GM10266 (cell line): ENCODE measurements at regions not wholly inside any gene's neighbourhood (a gene's known extent, or its start where the extent isn't known, plus 50 kb on each side); places are given as distances from the start of the nearest gene placed in this dataset.
"Not testable (repeated sequence)": the region's sequence is repeated elsewhere in the genome, so short reads cannot be mapped to it uniquely, and the experiment has no call there.

Source experiments
- DNase-seq: peaks from one replicate; pipeline ENCODE4 v3.0.0; 2012; ENCODE audit errors: extremely low spot score
- TF ChIP-seq, protein P1 (sequence below): IDR thresholded peaks from 2 replicates; pipeline ENCODE4 v1.5.1; 2012; ENCODE audit warnings: mild to moderate bottlenecking, low read depth; ENCODE audit not compliant: control insufficient read depth, insufficient read depth; ENCODE audit errors: missing control alignments

DNA sequence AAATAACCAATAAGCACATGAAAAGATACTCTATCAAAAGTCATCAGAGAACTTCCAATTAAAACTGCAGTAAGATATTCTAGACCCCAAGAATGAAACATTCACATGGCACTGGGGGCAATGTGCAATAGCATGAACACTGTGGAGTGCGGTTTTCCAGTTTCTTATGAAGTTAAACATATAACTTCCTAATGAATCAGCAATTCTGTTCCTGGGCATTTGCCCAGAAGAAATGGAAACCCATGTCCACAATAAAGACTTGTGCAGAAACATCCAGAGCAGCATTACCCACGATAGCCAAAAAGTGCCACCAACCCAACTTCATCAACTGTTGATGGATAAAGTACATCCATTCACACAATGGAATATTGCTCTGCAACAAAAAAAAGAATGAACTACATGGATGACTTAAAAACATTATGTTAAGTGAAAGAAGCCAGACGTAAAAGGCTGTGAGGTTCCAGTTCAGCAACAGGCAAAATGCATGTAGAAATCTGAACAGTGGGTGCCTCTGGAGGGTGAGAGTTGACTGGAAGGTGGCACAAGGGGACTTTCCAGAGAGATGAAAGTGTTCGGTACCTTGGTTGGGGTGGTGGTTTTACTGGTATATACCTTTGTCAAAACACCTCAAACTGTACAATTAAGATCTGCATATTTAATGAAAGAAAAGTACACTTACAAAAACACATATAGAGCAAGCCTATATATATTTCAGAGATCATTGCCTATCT is 207.2 kb upstream of the ECI2 start:
- TF ChIP-seq, protein P1, sequence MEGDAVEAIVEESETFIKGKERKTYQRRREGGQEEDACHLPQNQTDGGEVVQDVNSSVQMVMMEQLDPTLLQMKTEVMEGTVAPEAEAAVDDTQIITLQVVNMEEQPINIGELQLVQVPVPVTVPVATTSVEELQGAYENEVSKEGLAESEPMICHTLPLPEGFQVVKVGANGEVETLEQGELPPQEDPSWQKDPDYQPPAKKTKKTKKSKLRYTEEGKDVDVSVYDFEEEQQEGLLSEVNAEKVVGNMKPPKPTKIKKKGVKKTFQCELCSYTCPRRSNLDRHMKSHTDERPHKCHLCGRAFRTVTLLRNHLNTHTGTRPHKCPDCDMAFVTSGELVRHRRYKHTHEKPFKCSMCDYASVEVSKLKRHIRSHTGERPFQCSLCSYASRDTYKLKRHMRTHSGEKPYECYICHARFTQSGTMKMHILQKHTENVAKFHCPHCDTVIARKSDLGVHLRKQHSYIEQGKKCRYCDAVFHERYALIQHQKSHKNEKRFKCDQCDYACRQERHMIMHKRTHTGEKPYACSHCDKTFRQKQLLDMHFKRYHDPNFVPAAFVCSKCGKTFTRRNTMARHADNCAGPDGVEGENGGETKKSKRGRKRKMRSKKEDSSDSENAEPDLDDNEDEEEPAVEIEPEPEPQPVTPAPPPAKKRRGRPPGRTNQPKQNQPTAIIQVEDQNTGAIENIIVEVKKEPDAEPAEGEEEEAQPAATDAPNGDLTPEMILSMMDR = no peak
- no peak for DNase-seq

DNA sequence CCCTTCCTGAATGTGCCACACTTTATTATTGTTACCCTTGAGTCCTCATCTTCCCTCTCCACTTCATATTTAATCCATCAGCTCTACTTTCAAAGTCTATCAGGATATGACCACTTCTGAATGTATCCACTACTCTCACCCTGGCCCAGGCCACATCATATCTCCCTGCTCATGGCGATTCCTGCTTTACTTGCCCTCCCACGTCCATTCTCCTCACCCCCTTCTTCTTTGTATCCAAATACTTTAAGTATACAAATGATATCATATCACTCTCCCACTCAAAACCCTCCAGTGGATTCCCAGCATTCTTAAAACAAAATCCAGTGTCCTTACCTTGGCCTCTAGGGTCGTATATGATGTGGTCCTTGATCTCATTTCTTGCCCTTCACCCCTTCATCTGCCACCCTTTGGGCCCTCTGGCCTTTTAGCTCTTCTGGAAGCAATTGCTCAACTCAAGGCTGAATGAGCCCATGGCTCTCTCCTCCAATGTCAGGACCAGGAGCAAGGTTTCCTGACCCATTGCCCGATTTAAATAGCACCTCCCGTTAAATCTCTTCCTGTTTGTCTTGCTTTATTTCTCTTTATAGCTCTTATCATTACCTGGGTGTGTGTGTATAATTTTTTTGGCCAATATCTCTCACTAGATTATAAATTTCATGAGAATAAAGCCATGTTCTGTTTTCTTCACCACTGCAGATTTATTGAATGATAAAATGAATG is 205.9 kb upstream of the ECI2 start:
- DNase-seq = no peak
- TF ChIP-seq, protein P1 = no peak

DNA sequence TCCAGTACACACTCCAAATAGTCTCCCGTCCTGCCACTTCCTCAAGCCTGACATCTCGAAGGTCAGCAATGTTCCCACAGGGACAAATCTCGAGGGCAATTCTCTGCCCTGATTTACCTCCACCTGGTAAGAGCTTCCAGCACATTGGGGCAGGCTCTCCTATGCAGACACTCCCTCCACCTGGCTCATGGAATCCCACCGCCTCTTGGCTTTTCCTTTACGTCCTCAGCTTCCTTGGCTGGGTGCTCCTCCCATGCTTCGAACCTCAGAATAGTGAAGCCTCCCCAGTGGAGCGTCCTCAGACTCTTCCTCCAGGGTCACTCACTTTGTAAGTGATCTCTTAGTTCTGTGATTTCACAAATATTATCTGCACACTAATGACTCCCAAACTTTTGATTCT is 205.2 kb upstream of the ECI2 start:
- no peak for DNase-seq
- TF ChIP-seq, protein P1 = no peak

DNA sequence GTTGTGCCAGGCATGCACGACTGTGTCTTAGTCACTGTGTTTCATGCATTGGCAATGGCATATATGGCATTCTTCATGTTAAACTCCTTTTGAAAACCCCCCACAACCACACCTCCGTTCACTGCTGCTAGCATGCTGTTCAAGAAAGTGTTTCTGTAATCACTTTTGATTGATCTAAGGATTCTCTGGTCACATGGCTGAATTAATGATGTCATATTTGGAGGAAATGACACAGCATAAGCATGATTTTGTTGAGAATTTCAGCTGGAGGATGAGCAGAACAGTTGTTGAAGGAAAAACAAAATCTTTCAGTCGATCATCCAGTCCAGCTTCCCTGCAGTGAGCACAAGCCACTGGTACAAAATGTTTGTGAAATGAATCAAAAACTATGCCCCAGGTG is 203.5 kb upstream of the ECI2 start:
- DNase-seq = no peak
- TF ChIP-seq, protein P1 = no peak

DNA sequence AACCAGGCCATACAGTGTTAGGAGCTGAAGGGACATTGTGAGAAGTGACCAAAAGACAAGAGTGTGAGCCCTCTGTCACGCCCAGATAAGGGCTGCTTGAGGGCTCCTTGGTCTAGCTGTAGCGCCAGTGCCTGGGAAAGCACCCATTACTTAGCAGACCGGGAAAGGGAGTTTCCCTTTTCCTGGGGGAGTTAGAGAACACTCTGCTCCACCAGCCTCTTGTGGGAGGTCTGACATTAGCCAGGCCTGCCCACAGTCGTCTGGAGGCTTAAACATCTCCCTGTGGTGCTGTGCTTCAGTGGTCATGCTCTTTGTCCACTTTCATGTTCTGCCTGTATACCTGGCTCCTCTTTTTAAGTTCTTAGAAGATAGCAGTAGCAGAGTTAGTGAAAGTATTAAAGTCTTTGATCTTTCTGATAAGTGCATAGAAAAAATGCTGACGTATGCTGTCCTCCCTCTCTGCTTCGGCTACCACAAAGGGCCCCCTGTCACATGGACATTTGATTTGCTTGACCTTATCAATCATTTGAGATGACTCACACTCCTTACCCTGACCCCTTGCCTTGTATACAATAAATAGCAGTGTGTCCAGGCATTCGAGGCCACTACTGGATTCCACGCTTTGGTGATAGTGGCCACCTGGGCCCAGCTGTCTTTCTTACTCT is 201.5 kb upstream of the ECI2 start:
- TF ChIP-seq, protein P1 = no peak
- no peak for DNase-seq

DNA sequence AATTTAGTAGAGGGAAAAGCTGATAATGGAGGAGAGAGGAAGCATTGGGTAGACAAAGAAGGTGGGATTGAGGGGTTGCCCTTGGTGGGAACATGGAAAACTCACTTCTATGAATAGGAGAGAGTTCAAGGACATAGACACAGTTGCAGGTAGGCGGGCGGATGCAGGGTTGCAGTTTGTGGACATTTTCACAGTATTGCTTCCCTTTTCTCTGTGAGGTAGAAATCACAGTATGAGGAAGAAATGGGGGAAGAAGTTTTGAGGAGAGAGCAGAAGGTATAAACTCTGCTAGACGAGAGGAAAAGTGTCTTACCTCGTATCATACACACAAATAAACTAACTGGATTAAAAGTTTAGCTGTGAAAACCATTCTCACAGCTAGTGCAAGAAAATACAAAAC is 200.7 kb upstream of the ECI2 start:
- TF ChIP-seq, protein P1 = no peak
- DNase-seq = no peak

DNA sequence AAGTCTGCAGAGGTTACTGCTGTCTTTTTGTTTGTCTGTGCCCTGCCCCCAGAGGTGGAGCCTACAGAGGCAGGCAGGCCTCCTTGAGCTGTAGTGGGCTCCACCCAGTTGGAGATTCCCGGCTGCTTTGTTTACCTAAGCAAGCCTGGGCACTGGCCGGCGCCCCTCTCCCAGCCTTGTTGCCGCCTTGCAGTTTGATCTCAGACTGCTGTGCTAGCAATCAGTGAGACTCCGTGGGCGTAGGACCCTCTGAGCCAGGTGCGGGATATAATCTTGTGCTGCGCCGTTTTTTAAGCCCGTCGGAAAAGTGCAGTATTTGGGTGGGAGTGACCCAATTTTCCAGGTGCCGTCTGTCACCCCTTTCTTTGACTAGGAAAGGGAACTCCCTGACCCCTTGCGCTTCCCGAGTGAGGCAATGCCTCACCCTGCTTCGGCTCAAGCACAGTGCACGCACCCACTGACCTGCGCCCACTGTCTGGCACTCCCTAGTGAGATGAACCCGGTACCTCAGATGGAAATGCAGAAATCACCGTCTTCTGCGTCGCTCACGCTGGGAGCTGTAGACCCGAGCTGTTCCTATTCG is 198.9 kb upstream of the ECI2 start:
- DNase-seq = not testable (repeated sequence)
